AG10803 (cell line): ENCODE measurements at regions not wholly inside any gene's neighbourhood (a gene's known extent, or its start where the extent isn't known, plus 50 kb on each side); places are given as distances from the start of the nearest gene placed in this dataset.

ENCODE experiments used
- DNase-seq: peaks from one replicate; pipeline ENCODE4 v3.0.0; 2010; ENCODE audit warnings: low read depth
- H3K4me3 ChIP-seq: 2 replicates; pipeline ENCODE4 v1.5.1; 2011; ENCODE audit warnings: mild to moderate bottlenecking, low read length, control low read depth
- CTCF ChIP-seq: conservative IDR thresholded peaks from 2 replicates; pipeline ENCODE4 v1.5.1; 2011; ENCODE audit warnings: mild to moderate bottlenecking, low read length, control low read depth, inconsistent platforms

- no peak for TF ChIP-seq CTCF
- peak; percentile 28 for DNase-seq
- no peak overlapping the region for H3K4me3 ChIP-seq
These were observed 331.5 kb downstream of the CBLN1 start for GRCh38 chr16:48950184-48950583.

- no peak overlapping the region for H3K4me3 ChIP-seq
- peak; percentile 49 for DNase-seq
- TF ChIP-seq CTCF, result no peak
These were observed 332.0 kb downstream of the CBLN1 start for GRCh38 chr16:48949636-48950035.

GRCh38 chr16:48948911-48949310, 332.7 kb downstream of the CBLN1 start:
- TF ChIP-seq CTCF, result no peak
- no peak overlapping the region for H3K4me3 ChIP-seq
- DNase-seq, result no peak

GRCh38 chr16:48947371-48947713, 334.3 kb downstream of the CBLN1 start:
- no peak overlapping the region for H3K4me3 ChIP-seq
- no peak for DNase-seq
- TF ChIP-seq CTCF, result no peak

GRCh38 chr16:48946686-48947370, 334.8 kb downstream of the CBLN1 start:
- no peak for TF ChIP-seq CTCF
- H3K4me3 ChIP-seq, result no peak overlapping the region
- DNase-seq, result no peak

GRCh38 chr16:48942996-48943395, 333.0 kb upstream of the N4BP1 start:
- DNase-seq, result no peak
- H3K4me3 ChIP-seq, result no peak overlapping the region
- no peak for TF ChIP-seq CTCF

GRCh38 chr16:48936811-48937210, 326.8 kb upstream of the N4BP1 start:
- H3K4me3 ChIP-seq, result no peak overlapping the region
- no peak for TF ChIP-seq CTCF
- no peak for DNase-seq
